Right lung (tissue), 2 donors: ENCODE measurements at regions not wholly inside any gene's neighbourhood (a gene's known extent, or its start where the extent isn't known, plus 50 kb on each side); places are given as distances from the start of the nearest gene placed in this dataset.
"Not testable (repeated sequence)": the region's sequence is repeated elsewhere in the genome, so short reads cannot be mapped to it uniquely, and the experiment has no call there.

ENCODE experiments used
- DNase-seq, 2 donors: peaks; one replicate each; pipeline ENCODE4 v3.0.0-alpha.2; 2013

DNA sequence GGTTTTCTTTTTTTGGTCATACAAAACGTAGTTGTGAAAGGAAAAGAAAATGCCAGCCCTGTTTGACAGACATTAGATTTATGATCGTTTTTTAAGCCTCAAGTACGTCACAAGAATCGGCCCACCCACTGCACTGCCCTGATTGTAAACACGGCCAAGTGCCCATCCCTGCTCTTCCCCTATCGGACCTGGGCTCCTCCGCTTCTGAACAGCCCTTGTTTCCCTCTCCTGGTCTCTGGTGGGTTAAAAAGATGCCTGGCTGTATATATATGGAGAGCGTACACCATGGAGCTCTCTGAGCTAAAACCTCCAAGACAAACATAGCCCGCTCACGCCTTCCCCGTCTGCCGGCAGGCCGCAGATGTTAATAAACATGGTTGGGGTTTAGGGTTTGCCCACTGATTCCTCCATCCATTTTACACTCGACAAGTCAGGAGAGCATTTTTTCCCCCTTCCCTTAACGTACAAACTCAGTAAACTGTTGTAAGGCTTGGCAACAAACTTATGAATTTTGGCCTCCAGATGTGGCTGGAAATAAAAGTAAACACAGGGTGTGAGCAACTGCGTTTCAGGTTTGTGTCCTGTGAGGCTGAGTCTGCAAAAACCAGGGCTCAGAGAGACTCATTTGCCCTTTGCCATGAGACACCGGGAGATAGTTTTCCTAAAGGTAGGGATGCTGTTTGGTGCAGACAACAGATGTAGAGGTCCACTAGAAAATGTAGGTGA lies 325.9 kb downstream of the SOX9 start:
- DNase-seq, result no peak

GRCh38 chr17:72447251-72447640 lies 326.4 kb downstream of the SOX9 start:
- DNase-seq, result no peak

GRCh38 chr17:72448019-72448418 lies 327.2 kb downstream of the SOX9 start:
- no peak for DNase-seq

DNA sequence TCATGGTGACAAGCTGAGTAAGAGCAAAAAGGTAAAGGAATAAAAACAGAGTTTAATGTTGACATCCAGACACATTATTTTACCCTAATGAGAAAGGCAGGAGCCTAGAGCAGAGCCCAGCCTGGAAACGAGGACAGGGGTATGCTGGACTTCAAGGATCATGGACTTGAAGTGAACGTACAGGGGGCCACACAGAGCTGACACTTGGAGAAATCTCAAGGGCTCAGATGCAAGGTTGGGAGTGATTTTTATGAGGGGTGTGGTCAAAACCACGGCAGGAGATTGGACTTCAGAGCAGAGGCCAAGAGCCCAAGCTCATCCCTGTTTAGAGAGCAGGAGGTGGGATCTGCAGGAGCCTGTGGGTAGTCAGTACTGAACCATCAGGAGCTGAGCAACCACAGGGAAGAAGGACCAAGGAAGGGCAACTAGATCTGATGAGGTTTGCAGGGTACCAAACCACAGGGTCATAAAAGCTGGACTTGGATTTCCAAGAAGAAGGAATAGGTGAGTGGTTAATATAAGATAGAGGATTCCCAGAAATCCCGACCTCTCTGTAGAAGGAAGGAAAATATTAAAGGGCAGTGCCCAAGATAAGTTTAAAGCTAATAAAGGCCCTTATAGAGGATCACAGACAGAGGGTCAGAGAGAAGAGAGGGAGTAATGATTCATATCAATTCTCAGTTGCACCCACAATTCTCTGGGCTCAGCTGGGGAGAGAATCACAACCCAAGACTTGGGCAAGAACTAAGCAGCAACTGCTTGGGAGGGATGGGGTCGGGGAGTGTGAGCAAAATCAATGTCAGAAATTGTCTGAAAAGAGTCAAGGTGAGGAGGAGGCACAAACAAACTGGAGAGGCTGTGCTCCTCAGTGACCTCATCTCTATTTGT lies 331.7 kb downstream of the SOX9 start:
- DNase-seq, result no peak

DNA sequence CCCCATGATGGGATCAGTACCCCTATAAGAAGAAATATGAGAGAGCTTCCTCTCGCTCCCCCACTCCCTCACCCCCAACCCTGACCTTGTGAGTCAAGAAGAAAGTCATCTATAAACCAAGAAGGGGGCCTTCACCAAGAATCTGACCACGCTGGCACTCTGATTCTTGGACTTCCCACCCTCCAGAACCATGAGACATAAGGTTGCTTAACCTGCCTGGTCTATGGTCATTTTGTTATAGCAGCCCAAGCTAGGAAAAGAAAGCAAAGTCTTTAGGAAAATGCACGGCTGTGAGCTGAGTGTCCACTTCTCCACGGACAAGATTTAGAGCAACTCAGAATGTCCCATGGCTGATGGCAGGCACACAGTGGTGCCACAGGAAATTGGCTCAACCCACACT lies 333.5 kb downstream of the SOX9 start:
- no peak for DNase-seq

DNA sequence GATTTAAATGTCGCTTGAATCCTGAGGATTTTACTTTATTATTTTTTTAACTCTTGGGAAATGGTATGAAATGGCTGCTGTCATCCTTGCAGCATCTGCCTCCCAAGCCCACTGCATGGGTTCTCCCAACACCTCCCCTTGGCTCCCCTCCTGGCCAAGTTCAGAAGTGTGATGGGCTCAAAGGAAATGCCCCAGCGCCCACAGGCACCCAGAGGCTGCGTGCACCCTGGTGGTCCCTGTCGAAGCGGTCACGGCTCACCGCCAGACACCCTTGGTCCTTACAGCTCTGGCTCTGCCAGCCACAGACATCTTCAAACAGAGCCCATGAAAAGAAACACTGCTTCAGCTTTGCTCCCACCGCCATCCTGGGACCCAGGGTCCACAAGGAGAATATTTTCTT lies 334.7 kb downstream of the SOX9 start:
- DNase-seq, result no peak

- DNase-seq, result no peak
Measured at GRCh38 chr17:72456075-72456474, 335.3 kb downstream of the SOX9 start.

- no peak for DNase-seq
Measured at GRCh38 chr17:72457712-72458111, 336.9 kb downstream of the SOX9 start.

DNA sequence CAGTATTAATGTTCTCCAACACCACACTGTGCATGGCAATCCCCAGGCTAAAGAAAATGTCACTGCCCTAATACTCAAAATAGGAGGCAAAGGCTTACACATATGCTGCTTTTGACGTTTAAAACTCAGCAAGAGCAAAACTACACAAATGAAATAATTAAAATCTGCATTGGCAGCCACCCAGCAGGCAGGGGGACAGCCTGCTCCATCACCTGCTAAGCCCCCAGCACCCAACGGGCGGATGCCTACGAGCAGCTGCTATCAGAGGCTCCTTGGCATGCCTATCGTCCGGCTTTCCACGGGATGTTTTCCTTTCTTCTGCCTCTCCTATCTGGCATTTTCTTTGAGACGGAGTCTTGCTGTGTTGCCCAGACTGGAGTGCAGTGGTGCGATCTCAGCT lies 337.5 kb downstream of the SOX9 start:
- DNase-seq, result no peak

DNA sequence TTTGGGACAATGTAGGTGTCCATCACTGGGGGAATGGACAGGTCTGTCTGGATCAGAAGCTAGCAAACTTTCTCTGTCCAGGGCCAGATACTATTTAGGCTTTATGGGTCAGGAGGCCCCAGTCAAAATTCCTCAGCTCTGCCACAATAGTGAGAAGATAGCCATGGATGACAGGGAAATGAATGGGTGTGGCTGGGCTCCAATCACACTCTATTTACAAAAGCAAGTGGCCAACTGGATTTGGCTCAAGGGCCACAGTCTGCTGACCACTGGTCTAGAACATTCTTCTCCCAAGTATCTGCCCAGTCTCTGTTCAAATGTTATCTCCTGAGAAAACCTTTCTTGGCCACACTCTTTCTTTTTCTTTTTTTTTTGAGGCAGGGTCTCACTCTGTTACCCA lies 339.9 kb downstream of the SOX9 start:
- DNase-seq, result no peak

GRCh38 chr17:72461757-72462156 lies 340.9 kb downstream of the SOX9 start:
- DNase-seq, result no peak

DNA sequence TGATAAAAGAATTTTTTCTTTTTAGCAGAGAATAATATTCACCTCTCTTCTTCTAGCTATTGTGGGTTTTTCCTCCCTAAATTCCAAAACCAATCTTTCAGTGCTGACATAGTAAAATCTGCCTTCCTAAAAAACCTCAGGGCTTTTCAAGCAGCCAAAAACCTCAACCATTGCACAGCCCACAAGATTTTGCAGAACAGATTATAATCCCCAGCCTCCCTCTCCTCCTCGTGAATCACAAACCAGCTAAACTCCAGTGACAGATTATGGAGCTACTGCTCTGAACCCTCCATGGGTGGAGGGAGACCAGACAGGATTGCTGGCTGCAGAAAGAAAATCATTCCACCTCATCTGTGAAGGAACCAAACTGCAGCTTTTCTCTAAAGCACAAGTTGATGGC lies 341.6 kb downstream of the SOX9 start:
- no peak for DNase-seq

DNA sequence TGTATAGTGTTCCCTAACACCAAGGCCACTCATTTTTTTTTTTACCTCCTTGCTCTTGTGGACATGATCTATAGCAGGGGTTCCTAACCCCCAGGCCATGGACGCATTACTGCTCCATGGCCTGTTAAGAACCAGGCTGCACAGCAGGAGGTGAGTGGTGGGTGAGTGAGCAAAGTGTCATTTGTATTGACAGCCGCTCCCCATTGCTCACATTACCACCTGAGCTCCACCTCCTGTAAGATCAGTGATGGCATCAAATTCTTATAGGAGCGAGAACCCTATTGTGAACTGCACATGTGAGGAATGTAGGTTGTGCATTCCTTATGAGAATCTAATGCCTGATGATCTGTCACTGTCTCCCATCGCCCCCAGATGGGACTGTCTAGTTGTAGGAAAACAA lies 342.0 kb downstream of the SOX9 start:
- no peak for DNase-seq

GRCh38 chr17:72463287-72464102 lies 342.7 kb downstream of the SOX9 start:
- DNase-seq, result peak in 1 of 2 donors; percentile 36

DNA sequence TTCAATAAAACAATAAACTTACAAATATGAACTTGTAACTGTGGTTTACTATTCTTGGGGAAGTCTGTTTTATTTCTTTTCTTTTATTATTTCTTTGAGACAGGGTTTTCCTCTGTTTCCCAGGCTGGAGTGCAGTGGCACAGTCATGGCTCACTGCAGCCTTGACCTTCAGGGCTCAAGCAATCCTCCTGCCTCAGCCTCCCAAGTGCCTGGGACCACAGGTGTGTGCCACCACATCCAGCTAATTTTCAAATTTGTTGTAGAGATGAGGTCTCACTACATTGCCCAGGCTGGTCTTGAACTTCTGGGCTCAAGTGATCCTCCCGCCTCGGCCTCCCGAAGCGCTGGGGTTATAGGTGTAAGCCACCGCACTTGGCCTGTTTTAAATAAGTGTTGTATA lies 343.4 kb downstream of the SOX9 start:
- DNase-seq, result not testable (repeated sequence)

- no peak for DNase-seq
Measured at GRCh38 chr17:72465191-72466024, 344.6 kb downstream of the SOX9 start.

GRCh38 chr17:72466199-72466598 lies 345.4 kb downstream of the SOX9 start:
- no peak for DNase-seq

DNA sequence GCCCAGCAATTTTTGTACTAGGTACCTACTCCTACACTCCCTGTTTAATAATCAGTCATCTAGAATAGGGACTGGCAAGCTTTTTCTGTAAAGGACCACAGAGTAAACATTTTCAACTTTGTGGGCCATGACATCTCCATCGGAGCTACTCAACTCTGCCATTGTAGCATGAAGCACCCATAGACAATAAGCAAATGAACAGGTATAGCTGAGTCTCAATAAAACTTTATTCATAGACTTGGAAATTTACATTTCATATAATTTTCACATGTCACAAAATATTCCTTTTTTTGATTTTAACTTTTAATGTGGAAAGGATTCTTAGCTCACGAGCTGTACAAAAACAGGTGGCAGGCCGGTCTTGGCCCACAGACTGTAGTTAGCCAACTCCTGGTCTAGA lies 345.8 kb downstream of the SOX9 start:
- DNase-seq, result no peak

- DNase-seq, result no peak
Measured at GRCh38 chr17:72467841-72468653, 347.2 kb downstream of the SOX9 start.

DNA sequence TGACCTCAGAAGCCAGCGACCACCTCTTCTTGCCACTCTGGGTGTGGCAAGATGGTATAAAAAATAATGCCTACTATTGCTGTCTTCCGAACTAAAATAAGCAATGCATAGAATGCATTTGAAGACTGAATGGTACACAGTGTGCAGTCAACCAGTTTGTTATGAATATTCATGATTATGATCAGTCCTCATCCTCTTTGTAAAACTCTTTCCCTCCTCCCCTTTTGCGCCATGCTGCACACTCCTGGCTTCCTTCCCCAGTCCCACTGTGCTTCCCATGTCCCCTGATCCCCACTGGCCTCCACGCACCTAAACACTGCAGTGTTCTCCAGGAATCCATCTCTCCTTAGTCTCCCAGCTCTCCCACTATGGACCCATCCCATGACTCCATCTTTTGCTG lies 348.0 kb downstream of the SOX9 start:
- DNase-seq, result no peak
